Activated CD4-positive, alpha-beta T cell treated with anti-CD3 and anti-CD28 coated beads, Interleukin-2, amount 50 U/mL, for 1 hour (primary cell): ENCODE measurements at regions not wholly inside any gene's neighbourhood (a gene's known extent, or its start where the extent isn't known, plus 50 kb on each side); places are given as distances from the start of the nearest gene placed in this dataset.

Experiments used
- DNase-seq: peaks from one replicate; pipeline ENCODE4 v3.0.0-alpha.2; 2020

DNA sequence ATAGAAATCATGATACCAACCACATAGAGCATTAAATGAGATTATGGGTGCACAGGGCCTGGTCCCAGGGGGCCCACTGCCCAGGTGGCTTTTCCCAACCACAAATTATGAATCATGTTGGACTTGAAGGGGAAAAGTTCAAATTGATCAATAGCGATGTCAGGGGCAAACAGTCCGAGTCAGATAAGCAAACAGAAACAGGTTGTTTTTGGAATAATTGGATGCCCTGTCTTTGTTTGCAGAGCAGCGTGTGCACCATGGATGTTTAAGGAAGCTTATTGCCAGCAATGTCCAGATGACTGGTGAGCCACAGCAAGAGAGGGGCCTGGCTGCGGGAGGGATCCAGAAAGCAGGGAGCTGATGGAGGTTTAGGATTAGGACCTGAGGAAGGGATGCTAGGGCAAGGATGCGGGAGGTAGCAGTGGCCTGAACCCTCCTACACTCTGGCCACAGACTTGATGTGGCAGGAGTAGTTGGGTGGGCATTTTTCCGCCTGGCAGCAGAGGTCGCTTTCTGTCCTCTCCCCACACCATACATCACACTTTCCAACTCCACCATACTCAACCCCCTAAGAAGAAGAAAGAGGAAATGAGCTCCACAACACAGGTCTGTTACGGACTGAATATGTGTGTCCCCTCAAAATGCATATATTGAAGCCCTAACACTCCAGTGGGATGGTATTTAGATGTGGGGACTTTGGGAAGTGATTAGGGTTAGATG, 266.4 kb upstream of the RPL38 start:
- DNase-seq, result no peak

- no peak for DNase-seq
These were observed 264.8 kb upstream of the RPL38 start for GRCh38 chr17:73938706-73939105.

GRCh38 chr17:73939806-73940205, 263.7 kb upstream of the RPL38 start:
- no peak for DNase-seq

DNA sequence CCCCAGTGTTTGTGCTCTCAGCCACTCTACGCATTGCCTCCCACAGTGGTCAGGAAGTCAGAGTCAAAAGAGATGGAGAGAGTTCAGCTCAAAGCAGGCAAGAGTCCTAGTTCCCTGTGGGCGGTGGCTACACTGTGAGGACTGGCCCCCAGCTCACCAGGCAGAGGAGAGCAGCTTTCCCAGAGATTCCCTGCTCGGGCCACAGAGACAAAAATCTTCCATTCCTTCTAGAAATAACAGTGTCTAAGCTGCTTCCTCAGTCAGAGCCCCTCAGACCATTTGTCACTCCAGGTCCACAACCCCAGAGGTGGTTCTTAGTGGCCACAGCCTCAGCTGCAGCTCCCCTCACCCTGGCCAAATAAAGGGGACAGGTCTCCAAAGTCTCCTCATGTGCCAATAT, 263.0 kb upstream of the RPL38 start:
- no peak for DNase-seq

GRCh38 chr17:73941919-73942530, 261.5 kb upstream of the RPL38 start:
- DNase-seq, result no peak

DNA sequence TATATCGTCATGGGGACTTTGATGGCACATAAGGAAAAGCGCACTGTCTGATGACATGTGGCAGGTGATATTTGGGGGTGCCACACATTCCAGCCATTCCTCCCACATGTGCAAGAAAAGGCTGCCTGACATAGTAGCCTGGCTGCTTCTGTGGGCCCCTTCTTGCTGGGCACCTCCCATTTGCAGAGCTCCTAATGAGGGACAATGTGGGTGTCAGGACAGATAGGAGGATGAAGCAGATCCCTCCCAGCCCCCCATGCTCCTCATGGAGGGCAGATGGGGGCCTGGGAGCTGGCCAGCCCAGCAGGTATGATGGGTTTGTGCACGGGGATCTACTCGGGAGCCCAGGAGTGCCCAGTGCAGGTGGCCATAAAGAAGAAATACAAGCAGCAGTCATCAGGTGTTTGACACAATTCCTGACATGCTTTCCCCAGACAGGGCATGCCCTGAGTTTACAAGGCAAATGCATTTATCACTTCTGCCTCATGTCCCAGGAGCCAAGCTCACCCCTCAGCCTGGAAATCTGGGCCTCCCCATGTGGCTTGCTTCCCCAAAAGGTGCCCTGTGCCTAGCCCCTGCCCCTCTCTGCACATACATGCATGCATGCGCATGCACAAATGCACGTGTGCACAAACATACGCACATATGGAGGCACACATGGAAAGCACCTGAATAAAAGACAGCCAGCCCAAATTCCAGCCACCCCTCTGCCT, 260.6 kb upstream of the RPL38 start:
- no peak for DNase-seq

DNA sequence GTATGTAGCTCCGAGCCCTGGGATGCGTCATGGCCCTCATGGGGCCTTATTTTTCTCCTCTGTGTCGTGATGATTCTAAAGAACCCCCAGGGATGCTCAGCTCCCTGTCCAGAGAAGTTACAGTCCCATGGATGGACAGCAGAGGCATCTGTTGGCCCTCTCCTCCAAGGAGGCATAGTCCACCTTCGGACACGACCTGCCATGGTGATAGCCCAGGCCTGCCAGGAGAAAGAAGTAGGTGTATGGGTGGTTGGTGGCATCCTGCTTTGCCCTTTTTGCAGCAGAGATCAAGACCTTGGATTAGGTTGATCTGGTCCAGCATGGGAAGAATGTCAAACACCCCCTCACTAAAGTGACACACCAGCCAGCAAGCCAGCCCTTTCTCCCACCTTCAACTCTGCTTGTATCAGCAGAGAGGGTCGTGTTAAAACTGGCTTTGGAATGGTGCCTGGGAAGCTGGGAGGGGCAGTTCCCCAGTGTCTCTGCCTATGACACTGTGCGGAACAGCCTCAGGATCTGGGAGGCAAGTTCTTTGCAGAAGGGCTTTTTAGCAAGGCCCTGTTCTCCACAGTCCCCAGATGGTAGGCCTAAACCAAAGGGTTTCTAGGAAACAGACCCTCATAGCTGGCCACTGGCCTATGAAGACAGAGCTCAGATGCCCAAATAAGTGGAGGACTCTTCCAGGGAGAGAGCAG, 259.9 kb upstream of the RPL38 start:
- DNase-seq, result no peak

DNA sequence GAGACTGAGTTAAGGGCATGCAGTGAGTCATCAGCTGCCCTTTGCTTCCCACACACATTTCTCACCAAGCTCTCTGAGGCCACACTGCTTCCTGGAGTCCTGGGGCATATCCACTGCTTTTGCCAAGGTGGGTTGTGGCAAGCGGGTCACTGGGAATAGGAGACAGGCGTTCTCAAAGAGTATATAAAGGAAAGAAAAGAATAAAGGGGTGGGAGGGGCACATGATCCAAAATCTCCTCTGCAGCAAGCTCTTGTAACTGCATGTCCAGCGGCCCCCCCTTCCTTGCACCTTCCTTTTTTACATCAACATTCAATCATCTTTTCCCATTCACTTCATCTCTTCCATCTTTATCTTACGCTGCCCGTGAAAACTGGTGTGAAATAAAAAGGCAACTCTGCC, 259.1 kb upstream of the RPL38 start:
- no peak for DNase-seq

GRCh38 chr17:73947281-73947965, 256.1 kb upstream of the RPL38 start:
- DNase-seq, result no peak

- no peak for DNase-seq
These were observed 255.5 kb upstream of the RPL38 start for GRCh38 chr17:73947966-73948355.

- DNase-seq, result no peak
These were observed 253.4 kb upstream of the RPL38 start for GRCh38 chr17:73949903-73950592.

GRCh38 chr17:73950593-73950914, 252.9 kb upstream of the RPL38 start:
- DNase-seq, result no peak

DNA sequence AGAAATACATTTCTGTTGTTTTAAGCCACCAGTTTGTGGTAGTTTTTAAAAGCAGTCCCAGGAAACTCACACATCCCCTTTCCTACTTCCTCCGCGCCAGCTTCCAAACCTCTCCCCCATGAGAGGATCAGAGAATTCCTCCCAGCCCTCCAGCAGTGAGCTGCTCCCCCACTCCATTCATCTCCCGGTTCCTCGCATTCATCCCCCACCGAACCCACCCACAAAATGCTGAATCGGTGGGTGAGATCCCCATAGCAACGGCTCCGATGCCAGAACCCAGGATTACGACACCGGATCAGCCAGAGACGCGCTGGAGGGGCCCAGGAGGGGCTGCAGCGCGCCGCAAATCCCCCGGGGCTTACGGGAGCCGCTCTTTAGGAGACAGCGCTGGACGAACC, 251.4 kb upstream of the RPL38 start:
- DNase-seq, result no peak

DNA sequence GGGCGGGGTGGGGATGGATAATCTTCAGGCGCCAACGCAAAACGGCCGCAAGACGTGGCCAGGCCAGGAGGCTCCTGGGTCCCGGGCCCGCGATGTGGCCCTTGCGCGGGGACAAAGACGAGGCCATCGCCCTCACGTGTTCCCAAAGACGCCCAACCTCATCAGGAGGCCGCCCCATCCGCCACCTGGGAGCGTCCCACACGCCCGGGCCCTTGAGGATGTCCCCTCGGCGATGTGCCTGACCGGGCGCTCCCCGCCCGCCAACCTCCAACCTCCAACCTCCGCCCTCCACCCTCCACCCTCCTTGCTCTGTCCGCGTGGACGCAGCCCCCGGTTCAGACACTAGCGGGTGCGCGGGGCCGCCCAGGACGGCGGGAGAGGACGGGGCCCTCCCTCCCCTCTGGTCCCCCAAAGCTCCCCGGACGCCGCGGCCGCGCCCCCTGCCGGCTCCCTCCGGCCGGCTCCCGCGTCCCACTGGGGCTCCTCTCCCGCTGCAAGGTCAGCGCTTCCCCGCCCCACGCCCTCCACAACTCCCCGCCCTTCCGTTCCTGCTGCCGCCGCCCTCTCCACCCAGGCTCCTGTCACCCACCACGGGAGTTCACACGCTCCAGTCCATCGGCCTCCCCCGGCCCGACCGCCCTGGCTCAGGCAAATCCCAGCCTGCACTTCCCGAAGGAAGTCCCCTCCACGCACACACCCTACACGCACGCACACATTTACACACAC, 250.8 kb upstream of the RPL38 start:
- peak; percentile 9 for DNase-seq

- DNase-seq, result no peak
These were observed 250.1 kb upstream of the RPL38 start for GRCh38 chr17:73953206-73954033.

DNA sequence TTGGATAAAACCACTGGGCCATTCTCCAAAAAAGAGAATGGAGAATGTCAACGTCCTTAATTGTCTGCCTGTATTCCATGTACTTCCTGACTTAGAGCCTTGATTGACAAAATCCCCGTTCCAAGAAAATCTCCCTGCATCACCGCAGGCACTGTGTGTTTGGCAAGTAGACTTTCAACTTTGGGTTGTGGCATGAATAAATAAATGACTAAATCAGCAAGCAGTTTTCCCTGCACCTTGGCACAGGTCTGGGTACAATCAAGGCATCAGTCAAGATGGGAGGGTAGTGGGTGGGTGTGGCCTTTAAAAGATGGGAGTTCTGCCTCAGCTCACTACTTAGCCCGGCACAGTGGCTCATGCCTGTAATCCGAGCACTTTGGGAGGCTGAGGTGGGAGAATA, 248.5 kb upstream of the RPL38 start:
- DNase-seq, result no peak

- DNase-seq, result no peak
These were observed 247.9 kb upstream of the RPL38 start for GRCh38 chr17:73955616-73956015.

GRCh38 chr17:73956169-73956568, 247.3 kb upstream of the RPL38 start:
- DNase-seq, result no peak

DNA sequence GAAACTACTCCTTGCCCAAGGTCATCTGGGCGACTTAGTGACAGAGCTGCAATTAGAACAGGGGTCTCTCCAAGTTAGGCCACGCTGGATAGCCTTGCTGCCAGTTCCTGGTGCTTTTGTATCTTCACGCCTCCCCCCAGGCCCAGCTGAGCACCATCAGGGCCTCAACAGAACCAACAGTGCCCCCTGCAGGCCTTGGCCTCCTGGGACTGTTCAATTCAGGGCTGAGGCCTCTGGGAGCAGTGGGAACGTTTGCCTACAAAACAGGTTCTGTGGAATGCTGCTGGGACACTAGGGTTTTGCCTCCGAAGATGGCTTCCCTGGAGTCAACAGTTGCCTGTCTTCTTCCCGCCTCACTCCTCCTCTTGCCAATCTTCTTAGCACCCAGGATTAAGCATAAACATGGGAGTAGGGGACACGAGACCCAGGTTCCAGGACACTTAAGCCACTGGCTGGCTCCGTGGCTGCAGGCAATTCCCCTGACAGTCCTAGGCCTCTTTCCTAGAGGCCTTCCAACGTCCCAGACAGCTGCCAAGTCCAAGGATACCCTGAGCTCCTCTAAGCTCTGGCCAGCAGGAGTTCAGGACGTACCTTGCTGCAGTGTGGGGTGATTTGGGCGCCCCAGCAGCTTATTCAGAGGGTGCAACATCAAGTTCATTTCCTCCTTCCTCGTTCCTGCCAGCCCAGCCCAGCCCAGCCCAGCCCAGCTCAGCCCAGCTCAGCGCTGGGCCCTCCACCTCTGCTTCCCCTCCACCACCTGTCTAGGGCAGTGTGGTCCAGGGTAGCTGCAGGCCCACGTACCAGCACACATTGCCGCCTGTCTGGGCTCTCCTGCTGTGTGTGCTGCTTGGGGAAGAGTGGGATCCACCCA, 246.6 kb upstream of the RPL38 start:
- peak; percentile 57 for DNase-seq

GRCh38 chr17:73957564-73957963, 245.9 kb upstream of the RPL38 start:
- DNase-seq, result no peak
